NCI-H1092 treated with DMSO at 0.1 percent for 48 hours (cell line): ENCODE measurements at regions not wholly inside any gene's neighbourhood (a gene's known extent, or its start where the extent isn't known, plus 50 kb on each side); places are given as distances from the start of the nearest gene placed in this dataset.
"Not testable (repeated sequence)": the region's sequence is repeated elsewhere in the genome, so short reads cannot be mapped to it uniquely, and the experiment has no call there.

ENCODE experiments used
- DNase-seq: peaks from one replicate; lab custom pipeline; 2025; lab: John Stamatoyannopoulos, UW

GRCh38 chr1:58836408-58836807 lies 52.6 kb upstream of the JUN start:
- no peak for DNase-seq

DNA sequence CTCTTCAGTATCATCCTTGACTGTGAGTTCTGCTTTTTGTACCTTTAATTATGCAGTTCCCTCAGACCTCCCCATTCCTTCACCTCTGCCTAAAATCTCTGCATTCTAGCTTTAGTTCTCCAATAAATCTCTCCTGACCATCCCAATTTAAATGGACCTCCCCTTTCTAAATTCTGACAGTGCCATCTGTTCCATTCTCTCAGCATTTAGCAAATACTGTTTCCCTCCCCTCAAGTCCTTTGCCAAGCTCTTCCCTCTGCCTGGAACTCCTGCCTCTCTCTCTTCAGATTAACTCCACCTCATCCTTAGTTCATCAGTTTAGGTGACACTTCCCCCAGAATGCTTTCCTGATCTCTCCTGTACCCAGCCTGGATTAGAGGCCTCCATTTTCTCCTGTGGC lies 54.0 kb upstream of the JUN start:
- DNase-seq, result no peak

DNA sequence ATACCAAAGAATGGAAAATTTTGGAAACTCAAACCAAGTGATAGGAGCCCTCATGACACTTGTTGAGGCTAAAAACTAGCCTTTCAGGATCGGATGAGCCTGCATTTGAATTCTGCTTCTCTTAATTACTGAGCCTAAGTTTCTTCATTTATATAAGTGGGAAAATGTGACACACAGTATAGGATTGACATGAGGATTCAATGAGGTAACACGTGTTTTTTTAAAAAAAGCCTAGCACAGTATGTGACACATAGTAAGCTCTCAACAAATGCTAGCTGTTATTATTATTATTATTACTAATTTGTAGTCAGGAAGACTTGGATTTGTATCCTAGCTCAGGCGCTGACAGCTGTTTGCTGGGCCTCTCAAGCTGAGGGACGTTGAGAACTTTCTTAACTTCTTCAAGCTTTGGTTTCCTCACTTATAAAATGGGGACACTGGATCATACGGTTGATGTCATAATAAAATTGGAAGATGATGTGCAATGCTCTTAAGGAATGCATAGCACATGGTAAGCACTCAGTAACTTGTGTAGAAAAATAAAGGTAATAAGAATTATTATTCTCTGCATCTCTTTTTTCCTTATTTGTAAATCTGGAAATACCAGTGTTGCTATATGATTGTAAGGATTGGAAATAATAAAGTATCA lies 55.4 kb upstream of the JUN start:
- DNase-seq, result no peak

DNA sequence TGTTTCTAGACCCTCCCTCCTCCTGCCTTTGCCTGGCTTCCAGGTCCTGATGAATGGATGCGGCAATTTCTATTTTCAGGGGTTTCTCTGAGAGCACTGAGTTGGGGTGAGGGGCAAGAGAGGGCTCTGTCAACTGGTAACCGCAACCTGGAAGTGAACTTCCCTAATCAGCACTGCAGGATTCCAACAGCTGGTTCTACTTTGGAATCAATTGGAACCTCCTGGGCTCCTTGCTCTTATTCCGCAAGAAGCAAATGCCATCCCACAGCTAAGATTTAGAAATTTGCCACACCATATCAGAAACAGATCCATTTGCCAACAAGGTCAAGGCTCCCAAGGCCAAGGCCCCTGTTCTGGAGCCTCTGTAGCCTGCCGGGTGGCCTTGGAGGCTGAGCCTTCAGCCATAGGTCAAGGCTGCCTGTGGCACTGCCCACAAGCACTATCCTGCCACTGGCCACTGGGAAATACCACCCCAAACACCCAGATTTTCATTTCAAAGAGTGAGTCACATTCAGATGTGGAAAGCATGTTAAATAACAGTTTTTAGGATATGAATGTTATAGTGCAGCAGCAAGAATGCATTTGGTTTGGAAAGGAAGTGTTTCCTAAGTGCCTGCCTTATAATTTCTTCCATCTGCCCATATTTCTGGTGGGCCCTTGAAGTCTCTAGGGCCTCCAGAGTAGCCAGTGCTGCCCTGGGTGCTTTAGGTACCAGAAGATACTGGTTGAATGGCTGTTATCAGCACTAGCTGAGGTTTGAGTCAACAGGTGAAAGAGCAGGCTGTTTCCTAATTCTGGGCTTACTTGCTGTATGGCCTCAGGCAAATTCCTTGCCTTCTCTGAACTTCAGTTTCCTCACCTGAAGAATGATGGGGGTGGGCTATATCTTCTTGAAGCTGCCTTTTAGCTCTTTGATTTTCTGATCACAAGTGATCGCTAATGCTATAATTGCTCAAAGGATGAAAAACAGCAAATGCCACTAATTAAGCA lies 56.3 kb upstream of the JUN start:
- DNase-seq, result no peak

- DNase-seq, result no peak
These were observed 57.6 kb upstream of the JUN start for GRCh38 chr1:58841455-58841854.

DNA sequence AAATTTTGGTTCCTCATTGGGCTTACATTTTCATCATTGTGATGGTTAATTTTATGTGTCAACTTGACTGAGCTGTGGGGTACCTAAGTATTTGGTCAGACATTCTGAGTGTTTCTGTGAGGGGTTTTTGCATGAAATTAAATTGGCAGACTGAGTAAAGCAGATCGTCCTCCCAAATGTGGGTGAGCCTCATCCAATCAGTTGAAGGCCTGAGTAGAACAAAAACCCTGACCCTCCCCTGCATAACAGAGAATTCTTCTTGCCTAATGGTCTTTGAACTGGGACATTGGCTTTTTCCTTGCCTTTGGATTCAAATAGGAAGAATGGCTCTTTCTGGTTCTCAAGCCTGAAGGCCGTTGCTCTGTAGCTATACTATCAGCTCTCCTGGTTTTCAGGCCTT lies 59.1 kb upstream of the JUN start:
- DNase-seq, result no peak

DNA sequence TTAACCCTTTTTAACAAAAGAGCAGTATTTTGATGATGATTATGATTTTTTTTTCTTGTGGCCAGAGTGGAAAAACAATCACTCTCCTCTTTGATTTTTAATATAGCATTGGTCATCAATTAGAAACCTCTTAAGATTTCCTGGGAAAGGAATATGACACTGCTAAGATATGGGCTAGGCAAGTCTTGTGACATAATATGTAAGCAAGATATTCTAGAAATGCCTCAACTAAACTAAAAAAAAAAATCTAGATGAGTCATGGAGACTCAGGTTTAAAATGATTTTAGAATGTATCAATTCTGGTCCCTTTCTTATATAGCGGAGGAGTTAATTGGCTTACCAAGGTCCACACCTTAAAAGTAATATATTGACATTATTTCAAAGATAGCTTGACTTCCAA lies 60.3 kb upstream of the JUN start:
- DNase-seq, result no peak

DNA sequence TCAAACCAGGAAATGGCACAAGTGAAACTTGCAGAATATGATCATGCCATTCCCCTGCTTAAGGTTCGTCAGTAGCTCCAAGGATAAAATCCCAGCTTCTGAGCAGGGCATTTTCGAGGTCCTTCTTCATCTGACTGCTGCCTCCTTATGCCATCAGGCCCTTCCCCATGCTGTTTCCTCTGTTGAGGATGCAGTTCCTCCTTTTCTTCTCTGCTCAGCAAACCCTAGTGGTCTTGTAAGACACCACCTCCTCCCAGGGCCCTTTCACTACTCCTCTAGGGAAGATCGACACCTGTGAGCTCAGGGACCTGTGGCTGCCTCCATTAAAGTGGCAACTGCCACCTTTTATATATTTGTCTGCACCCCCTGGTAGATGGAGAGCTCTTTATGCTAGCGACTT lies 62.1 kb upstream of the JUN start:
- DNase-seq, result no peak

- peak; percentile 31 for DNase-seq
These were observed 65.1 kb upstream of the JUN start for GRCh38 chr1:58848818-58849411.

GRCh38 chr1:58849551-58849950 lies 65.7 kb upstream of the JUN start:
- no peak for DNase-seq

DNA sequence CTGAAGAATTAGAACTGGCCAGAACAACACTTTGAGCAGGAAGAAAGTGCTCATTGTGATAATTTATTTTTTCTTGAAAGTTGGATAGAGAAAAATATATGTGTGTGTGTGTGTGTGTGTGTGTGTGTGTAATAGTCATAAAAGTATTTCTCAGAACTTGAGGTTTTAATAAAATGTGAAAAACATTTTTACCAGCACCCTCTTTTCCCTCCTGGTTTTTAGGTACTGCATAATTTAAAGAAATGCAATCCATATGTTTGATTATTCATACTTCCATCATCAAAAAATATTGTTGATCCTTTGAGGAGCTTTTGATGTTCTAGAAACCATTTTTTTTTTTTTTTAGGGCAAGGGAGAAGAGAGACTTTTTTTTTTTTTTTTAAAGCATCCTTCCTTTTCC lies 66.8 kb upstream of the JUN start:
- no peak for DNase-seq

DNA sequence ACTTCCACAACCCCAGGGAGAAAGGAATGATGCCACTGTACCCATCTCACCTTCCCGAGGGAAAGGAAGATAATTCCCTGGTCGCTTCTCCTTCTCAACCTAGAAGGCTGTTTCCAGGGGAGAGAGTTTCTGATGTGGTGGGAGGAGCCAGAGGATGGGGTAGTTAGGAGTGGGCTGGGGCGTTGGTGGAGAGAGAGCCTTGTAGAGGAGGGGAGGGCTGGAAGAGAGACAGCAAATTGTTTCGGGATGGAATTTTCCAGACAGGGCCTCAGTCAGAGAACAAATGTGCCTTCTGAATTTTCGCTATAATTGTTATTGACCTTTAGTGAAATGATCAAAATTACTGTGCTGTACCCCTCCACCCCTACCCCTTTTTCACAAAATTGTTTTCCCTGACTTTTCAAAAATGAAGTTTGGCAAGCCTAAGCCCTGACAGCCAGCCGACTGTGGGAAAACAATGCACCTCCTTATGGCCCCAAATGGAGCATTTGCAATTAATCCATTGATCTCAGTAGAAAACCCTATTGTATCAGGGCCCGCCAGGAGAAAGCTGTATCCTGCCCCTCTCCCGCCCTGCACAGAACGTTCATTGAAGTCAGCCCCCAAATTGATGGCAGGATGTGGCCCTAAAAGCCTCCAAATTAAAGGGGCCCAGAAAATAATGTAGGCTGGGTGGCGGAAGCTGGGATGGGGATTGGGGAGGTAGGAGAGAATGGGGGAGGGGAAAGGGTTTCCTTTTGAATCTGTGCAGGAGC lies 69.1 kb upstream of the JUN start:
- DNase-seq, result no peak

DNA sequence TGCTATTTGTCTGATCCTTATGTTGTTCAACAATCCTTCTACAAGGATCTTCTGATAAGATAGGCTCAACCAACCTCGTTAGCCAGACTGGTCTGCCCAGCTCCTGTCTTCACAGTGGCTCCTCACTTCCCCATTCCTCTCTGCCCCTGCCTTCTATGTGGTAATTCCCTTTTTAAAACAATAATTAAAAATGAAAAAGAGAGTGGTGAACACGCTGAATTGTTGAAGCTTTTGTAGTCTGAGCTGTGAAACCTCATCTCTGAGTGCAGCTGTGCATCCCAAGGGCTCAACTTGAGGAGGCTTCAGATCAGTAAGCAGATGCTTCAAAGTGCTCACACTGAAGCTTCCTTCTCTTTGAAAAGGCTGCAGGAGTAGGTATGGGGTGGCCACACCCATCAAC lies 70.7 kb upstream of the JUN start:
- no peak for DNase-seq

- DNase-seq, result no peak
These were observed 71.7 kb upstream of the JUN start for GRCh38 chr1:58855274-58856165.

- not testable (repeated sequence) for DNase-seq
These were observed 72.4 kb upstream of the JUN start for GRCh38 chr1:58856281-58856680.

DNA sequence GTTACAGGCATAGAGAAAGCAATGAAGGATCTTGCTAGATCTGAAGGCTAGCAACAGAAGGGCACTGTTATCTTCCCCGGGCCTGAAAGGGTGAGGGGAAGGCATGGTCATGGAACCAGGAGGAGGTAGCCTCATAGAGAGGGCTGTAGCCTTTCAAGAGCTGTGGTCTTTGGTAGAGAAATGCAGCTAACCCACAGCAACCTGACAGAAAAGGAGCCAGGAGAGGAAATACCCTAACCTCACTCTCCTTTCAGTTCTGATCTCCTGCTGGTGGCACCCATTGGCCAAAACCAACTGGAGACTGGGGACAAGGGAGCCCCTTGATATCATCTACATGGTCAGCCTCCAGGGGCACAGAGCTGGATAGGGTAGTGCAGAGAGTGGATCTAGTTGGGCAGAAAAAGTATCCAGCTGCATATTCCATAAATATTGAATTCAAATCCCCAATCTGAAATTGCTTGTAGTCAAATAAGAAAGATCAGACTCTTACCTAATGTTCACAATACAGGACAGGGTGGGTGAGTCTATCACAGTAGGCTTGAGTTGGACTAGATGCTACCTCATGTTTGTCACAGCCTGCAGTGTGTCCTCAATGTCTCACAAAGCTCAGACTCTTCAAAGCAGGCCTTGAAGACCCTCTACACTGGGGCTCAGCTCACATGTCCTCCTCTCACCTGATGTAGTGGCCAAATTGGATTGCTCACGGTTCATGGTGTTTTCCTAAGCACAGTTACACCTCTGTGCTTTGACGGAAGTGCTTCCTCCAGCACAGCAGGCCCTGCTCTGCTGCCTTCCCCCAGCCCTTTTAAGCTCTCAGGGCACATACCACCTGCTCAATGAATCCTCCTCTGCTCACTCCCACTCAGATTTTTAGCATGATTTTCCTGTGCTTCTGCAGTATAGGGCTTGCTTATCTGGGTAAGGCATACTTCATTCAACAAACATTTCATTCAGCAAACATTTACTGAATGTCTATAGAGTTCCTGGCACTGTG lies 74.1 kb upstream of the JUN start:
- no peak for DNase-seq

DNA sequence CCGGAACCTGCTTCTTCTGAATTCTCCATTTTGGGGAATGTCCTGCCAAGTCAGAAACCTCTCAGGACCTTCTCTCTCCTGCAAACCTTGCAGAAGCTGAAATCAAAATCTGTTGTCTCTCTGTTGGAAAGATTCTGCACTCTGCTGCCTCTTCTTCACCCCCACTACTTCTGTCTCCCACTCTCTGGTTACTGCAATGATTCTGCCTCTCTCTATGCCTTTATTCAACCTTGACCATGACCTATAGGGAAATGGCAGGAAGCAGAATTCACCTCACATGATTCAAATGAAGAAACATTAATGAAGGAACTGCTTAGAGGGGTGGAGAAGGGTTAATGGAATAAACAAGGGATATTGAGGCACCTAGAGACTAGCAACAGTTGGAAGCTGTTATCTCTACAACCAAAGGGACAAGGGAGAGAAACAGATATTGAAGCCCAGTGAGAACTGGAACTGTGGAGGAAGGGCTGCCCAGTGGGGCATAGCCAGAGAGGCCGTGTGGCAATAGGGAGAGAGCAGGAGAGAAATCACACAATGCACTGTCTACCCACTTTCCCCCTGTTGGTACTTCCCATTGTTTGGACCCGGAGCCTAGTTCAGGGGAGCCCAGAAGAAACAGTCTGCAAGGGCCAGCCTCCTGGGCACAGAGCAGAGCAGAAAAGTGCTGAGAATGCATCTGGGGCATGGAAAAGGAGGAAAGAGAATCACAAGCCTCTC lies 76.1 kb upstream of the JUN start:
- DNase-seq, result no peak

GRCh38 chr1:58861076-58861475 lies 77.2 kb upstream of the JUN start:
- DNase-seq, result no peak

DNA sequence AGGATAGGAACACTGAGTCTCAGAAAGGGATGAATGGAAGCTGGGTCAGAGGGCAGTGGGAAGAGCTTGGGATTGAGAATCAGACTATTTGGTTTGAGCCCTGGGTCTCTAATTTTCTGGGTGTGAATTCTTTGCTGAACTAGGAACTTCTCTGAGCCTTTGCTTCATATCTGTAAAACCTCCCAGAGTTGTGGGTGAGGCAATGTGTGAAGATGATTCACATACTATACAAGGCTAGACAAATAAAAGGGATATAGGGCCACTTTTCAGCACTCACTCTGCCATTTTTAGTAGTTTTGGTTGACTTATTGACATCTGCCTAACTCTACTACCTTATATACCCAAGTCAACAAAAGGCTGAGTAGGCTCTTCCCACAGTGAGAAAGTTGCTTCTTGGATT lies 77.7 kb upstream of the JUN start:
- DNase-seq, result no peak
